DND-41 (cell line): ENCODE measurements at regions not wholly inside any gene's neighbourhood (a gene's known extent, or its start where the extent isn't known, plus 50 kb on each side); places are given as distances from the start of the nearest gene placed in this dataset.
"Not testable (repeated sequence)": the region's sequence is repeated elsewhere in the genome, so short reads cannot be mapped to it uniquely, and the experiment has no call there.

Experiments
- ATAC-seq: fragments of 200-7000 bp; cut with Tn5 transposase; 3 replicates; pipeline ENCODE4 v1.9.1; 2021; ENCODE audit warnings: low read depth; ENCODE audit not compliant: insufficient read depth
- DNase-seq: peaks from one replicate; pipeline ENCODE4 v3.0.0-alpha.2; 2020
- H2AFZ ChIP-seq: 2 replicates; pipeline ENCODE4 v1.6.0; 2012; ENCODE audit warnings: low read depth, low read length
- H3K27ac ChIP-seq: 2 replicates; pipeline ENCODE4 v1.5.1; 2012; ENCODE audit warnings: low read length, inconsistent platforms
- H3K27me3 ChIP-seq: fragments of 200-600 bp; sonication (generic); 2 replicates; pipeline ENCODE4 v1.6.0; 2012; ENCODE audit warnings: low read length, mild to moderate bottlenecking, inconsistent platforms; ENCODE audit not compliant: insufficient read depth, poor library complexity
- H3K36me3 ChIP-seq: 2 replicates; pipeline ENCODE4 v1.5.1; 2012; ENCODE audit warnings: low read length, inconsistent platforms; ENCODE audit not compliant: insufficient read depth
- H3K4me1 ChIP-seq: 2 replicates; pipeline ENCODE4 v1.5.1; 2012; ENCODE audit warnings: mild to moderate bottlenecking, low read length; ENCODE audit not compliant: insufficient read depth
- H3K4me2 ChIP-seq: 2 replicates; pipeline ENCODE4 v1.6.0; 2012; ENCODE audit warnings: mild to moderate bottlenecking, moderate library complexity, low read length, inconsistent platforms; ENCODE audit not compliant: insufficient read depth
- H3K4me3 ChIP-seq, 2 experiments: fragments of 200-600 bp in 1 of 2; shearing (Covaris generic) in 1 of 2; 2 replicates each; pipeline ENCODE4 v1.5.1; 2012 to 2016; ENCODE audit warnings: inconsistent platforms in 2 of 2, low read length in 2 of 2, mild to moderate bottlenecking in 2 of 2, low read depth in 1 of 2, moderate library complexity in 1 of 2
- H3K79me2 ChIP-seq: 2 replicates; pipeline ENCODE4 v1.6.0; 2012; ENCODE audit warnings: low read length, inconsistent platforms; ENCODE audit not compliant: insufficient read depth
- H3K9ac ChIP-seq: 2 replicates; pipeline ENCODE4 v1.6.0; 2012; ENCODE audit warnings: low read depth, mild to moderate bottlenecking, inconsistent platforms, low read length, moderate library complexity
- H3K9me3 ChIP-seq: 2 replicates; pipeline ENCODE4 v1.5.1; 2012; ENCODE audit warnings: low read length, moderate library complexity, mild to moderate bottlenecking, inconsistent platforms; ENCODE audit not compliant: insufficient read depth, severe bottlenecking
- H4K20me1 ChIP-seq: 2 replicates; pipeline ENCODE4 v1.6.0; 2012; ENCODE audit warnings: low read length; ENCODE audit not compliant: insufficient read depth
- EZH2 ChIP-seq: IDR thresholded peaks from 3 replicates; pipeline ENCODE4 v1.6.1; 2012; ENCODE audit warnings: borderline replicate concordance, low read depth, mild to moderate bottlenecking, moderate library complexity, low read length, inconsistent platforms; ENCODE audit not compliant: severe bottlenecking
- TF ChIP-seq, protein P1 (sequence below): IDR thresholded peaks from 2 replicates; pipeline ENCODE4 v1.5.1; 2012; ENCODE audit warnings: borderline replicate concordance, low read length, moderate library complexity, mild to moderate bottlenecking; ENCODE audit not compliant: poor library complexity, severe bottlenecking; ENCODE audit errors: extremely low read depth

DNA sequence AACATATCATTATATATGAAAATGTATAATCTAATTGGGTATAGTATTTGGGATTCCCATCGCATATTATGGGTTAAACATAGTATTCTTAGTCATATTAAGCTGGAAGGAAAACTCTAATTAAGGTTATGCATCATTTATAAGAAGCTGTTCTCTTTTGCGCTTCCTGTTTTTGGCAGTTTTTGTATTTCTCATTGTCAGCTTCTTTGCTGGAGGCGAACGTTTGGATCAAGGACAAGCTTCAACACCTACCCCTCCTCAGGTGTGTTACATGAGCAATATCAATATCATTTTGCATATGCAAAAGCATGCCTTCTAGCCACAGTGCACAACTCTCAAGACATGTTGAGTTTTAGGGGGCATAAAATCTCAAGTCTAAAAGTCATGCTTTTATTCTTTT lies 439.8 kb downstream of the TDRD3 start:
- Histone ChIP-seq H2AFZ (no peak overlapping the region), H3K4me1 (no peaks in the 10 kb centered on the region), H3K4me3 (no peak overlapping the region), H3K79me2 (no peaks in the 10 kb centered on the region), H3K9ac (no peak overlapping the region), H3K4me2 (no peak overlapping the region), H3K27me3 (no peaks in the 10 kb centered on the region), H3K27ac (no peak overlapping the region), H3K36me3 (no peaks in the 10 kb centered on the region), H4K20me1 (no peaks in the 10 kb centered on the region), H3K9me3 (no peaks in the 10 kb centered on the region)
- DNase-seq, result no peak
- no peak for ATAC-seq
- TF ChIP-seq, protein P1, sequence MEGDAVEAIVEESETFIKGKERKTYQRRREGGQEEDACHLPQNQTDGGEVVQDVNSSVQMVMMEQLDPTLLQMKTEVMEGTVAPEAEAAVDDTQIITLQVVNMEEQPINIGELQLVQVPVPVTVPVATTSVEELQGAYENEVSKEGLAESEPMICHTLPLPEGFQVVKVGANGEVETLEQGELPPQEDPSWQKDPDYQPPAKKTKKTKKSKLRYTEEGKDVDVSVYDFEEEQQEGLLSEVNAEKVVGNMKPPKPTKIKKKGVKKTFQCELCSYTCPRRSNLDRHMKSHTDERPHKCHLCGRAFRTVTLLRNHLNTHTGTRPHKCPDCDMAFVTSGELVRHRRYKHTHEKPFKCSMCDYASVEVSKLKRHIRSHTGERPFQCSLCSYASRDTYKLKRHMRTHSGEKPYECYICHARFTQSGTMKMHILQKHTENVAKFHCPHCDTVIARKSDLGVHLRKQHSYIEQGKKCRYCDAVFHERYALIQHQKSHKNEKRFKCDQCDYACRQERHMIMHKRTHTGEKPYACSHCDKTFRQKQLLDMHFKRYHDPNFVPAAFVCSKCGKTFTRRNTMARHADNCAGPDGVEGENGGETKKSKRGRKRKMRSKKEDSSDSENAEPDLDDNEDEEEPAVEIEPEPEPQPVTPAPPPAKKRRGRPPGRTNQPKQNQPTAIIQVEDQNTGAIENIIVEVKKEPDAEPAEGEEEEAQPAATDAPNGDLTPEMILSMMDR, result no peak
- no peak for TF ChIP-seq EZH2

DNA sequence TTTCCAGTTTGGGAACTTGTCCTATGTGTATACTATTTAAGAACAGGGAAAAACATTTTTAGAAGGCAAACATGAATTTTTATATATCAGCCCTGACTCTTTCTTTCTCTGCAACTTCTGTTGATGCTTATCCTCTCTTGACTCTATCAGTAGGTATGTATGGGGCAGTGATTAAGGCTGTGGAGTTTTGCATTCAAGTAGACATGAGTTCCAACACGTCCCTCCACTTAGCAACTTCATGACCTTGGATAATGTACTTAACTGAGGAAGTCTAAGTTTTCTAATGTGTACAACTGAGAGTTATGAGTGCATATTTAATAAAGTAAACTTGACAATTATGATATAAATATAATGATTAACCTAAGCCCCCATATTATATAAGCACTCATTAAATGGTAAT lies 414.6 kb downstream of the TDRD3 start:
- Histone ChIP-seq H3K4me3 (no peak overlapping the region), H3K27ac (no peak overlapping the region), H3K36me3 (no peaks in the 10 kb centered on the region), H3K4me1 (no peaks in the 10 kb centered on the region), H3K79me2 (no peaks in the 10 kb centered on the region), H3K27me3 (no peaks in the 10 kb centered on the region), H4K20me1 (no peaks in the 10 kb centered on the region), H2AFZ (no peak overlapping the region), H3K9ac (no peak overlapping the region), H3K9me3 (no peaks in the 10 kb centered on the region), H3K4me2 (no peak overlapping the region)
- TF ChIP-seq EZH2, result no peak
- TF ChIP-seq, protein P1, result no peak
- DNase-seq (no peak), ATAC-seq (no peak)

DNA sequence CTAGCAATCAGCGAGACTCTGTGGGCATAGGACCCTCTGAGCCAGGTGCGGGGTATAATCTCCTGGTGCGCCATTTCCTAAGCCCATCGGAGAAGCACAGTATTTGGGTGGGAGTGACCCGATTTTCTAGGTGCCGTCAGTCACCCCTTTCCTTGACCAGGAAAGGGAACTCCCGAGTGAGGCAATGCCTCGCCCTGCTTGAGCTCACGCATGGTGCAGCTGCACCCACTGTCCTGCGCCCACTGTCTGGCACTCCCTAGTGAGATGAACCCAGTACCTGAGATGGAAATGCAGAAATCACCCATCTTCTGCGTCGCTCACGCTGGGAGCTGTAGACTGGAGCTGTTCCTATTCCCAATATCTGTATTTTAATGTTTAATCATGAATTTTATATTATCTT lies 408.6 kb downstream of the TDRD3 start:
- H3K9ac ChIP-seq, H3K9me3 ChIP-seq, H3K4me1 ChIP-seq, H2AFZ ChIP-seq, H3K79me2 ChIP-seq, H3K36me3 ChIP-seq, ATAC-seq, H4K20me1 ChIP-seq, DNase-seq, H3K27ac ChIP-seq, H3K27me3 ChIP-seq, H3K4me2 ChIP-seq, H3K4me3 ChIP-seq: not testable (repeated sequence)

DNA sequence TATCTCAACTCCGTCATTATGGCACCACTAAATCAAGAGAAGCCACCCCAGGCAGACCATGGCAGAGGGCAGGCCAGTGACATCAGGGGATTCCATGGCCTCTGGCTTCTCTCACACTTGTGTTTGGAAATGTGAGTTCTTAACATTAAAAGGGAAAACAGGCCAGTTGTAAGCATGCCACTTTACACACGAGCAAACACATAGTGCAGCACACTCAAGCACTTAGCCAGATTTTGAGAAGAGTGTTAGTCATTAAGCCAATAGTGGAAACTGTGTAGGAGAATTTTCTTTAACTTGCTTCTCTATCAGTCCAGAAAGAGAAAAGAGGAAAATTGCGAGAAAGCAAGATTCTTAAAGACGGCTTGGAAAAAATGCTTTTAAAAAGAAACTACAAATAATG lies 401.5 kb downstream of the TDRD3 start:
- Histone ChIP-seq H3K4me2 (no peak overlapping the region), H3K36me3 (no peaks in the 10 kb centered on the region), H3K79me2 (no peaks in the 10 kb centered on the region), H3K4me3 (no peak overlapping the region), H3K9ac (no peak overlapping the region), H2AFZ (no peak overlapping the region), H3K27ac (no peak overlapping the region), H3K4me1 (no peaks in the 10 kb centered on the region), H3K27me3 (no peaks in the 10 kb centered on the region), H3K9me3 (no peaks in the 10 kb centered on the region), H4K20me1 (no peaks in the 10 kb centered on the region)
- ATAC-seq (no peak), DNase-seq (no peak)
- TF ChIP-seq, protein P1, result no peak
- no peak for TF ChIP-seq EZH2
